ENCODE measurements at regions not wholly inside any gene's neighbourhood (a gene's known extent, or its start where the extent isn't known, plus 50 kb on each side); places are given as distances from the start of the nearest gene placed in this dataset.
"Not testable (repeated sequence)": the region's sequence is repeated elsewhere in the genome, so short reads cannot be mapped to it uniquely, and the experiment has no call there.

- not testable (repeated sequence) for TF ChIP-seq CTCF (IDR thresholded peaks at IDR 0.05; ENCODE audit: low read length); EZH2 (IDR thresholded peaks at IDR 0.05; ENCODE audit: borderline replicate concordance, low read length)
Measured at GRCh38 chr9:41367301-41367700, 178.2 kb upstream of the ZNG1F start.

Data from OCI-LY1 (cell line).